ENCODE measurements at regions not wholly inside any gene's neighbourhood (a gene's known extent, or its start where the extent isn't known, plus 50 kb on each side); places are given as distances from the start of the nearest gene placed in this dataset.

GRCh38 chr3:23664459-23664858 is 141.3 kb upstream of the UBE2E1 start:
- DNase-seq (ENCODE audit: low read depth): no peak

GRCh38 chr3:23665741-23666140 is 140.0 kb upstream of the UBE2E1 start:
- no peak for DNase-seq (ENCODE audit: low read depth)

DNA sequence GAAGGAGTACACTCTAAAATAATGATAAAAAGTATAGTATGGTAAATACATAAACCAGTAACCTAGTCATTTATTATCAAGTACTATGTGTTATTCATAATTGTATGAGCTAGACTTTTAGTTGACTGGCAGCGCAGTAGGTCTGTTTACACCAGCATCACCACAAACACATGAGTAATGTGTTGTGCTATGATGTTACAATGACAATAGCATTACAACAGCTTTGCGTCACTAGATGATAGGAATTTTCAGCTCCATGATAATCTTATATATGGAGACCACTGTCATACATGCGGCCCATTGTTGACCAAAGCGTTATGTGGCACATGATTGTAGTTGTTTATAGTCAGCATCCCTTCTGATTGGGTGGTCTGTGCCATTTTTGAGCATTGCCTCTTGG is 138.9 kb upstream of the UBE2E1 start:
- no peak for DNase-seq (ENCODE audit: low read depth)

- no peak for DNase-seq (ENCODE audit: low read depth)
Observed at GRCh38 chr3:23667536-23668429, 138.0 kb upstream of the UBE2E1 start.

GRCh38 chr3:23668430-23668904 is 137.3 kb upstream of the UBE2E1 start:
- DNase-seq (ENCODE audit: low read depth): peak; percentile 65

GRCh38 chr3:23669541-23670255 is 136.1 kb upstream of the UBE2E1 start:
- DNase-seq (ENCODE audit: low read depth): no peak

DNA sequence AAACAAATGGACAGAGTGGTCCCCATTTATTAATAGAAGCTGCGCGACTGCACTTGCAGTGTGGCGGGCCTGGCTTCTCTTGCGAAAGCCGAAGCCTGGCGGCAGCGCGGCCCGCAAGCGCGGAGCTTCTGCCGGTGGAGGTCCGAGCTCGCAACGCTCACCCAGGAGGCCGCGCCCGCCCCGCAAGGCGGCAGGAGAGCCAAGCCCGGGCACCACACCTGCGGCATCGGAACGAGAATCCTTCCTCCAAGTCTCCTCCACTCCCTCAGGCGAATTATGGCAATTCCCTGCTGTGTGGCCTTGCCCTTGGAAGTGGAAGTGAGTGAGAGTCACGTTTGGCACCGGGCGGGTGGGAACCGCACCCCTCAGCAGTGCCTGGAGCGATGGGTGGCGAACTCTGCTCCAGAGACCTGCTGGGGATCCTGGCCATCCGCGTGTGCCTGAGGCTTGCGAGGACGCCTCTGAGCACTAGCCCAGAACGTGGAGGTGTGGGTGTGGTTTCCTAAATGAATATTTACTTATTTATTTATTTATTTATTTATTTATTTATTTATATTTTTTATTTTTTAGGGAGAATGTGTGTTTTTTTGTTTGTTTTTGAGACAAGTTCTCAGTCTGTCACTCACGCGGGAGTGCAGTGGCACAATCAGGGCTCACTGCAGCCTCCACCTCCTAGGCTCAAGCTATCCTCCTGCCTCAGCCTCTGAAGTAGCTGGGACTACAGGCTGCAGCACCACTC is 133.7 kb upstream of the UBE2E1 start:
- DNase-seq (ENCODE audit: low read depth): no peak

GRCh38 chr3:23672628-23673027 is 133.1 kb upstream of the UBE2E1 start:
- DNase-seq (ENCODE audit: low read depth): no peak

DNA sequence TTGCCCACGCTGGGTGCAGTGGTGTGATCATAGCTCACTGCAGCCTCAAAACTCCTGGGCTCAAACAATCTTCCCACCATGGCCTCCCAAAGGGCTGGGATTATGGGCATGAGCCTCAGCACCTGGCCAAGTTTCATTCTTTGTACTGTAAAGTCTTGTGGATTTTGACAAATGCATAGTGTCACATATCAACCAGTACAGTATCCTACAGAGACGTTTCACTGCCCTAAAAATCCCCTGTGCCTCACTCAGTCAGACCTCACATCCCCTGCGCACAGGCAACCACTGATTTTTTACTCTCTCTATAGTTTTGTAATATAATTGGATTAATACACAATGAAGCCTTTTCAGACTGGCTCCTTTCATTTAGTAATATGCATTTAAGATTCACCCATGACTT is 130.7 kb upstream of the UBE2E1 start:
- no peak for DNase-seq (ENCODE audit: low read depth)

GRCh38 chr3:23676093-23676492 is 129.7 kb upstream of the UBE2E1 start:
- no peak for DNase-seq (ENCODE audit: low read depth)

DNA sequence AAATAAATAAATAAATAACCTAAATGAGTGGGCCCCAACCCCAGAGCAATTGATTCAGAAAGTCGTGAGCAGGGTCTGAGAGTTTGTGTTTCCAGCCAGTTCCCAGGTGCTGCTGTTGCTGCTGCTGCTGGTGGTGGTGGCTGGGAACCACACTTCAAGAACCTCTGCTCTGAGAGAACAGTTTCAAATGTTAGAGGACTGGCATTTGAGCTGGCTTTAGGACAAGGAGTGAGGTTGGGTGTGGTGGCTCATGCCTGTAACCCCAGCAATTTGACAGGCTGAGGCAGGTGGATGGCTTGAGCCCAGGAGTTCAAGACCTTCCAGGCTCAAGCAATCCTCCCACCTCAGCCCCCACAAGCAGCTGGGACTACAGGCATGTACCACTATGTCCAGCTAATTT is 123.1 kb upstream of the UBE2E1 start:
- no peak for DNase-seq (ENCODE audit: low read depth)

- peak; percentile 96 for DNase-seq (ENCODE audit: low read depth)
Observed at GRCh38 chr3:23685541-23686258, 120.1 kb upstream of the UBE2E1 start.

- DNase-seq (ENCODE audit: low read depth): no peak
Observed at GRCh38 chr3:23686519-23686918, 119.2 kb upstream of the UBE2E1 start.

- DNase-seq (ENCODE audit: low read depth): no peak
Observed at GRCh38 chr3:23691357-23691895, 114.3 kb upstream of the UBE2E1 start.

DNA sequence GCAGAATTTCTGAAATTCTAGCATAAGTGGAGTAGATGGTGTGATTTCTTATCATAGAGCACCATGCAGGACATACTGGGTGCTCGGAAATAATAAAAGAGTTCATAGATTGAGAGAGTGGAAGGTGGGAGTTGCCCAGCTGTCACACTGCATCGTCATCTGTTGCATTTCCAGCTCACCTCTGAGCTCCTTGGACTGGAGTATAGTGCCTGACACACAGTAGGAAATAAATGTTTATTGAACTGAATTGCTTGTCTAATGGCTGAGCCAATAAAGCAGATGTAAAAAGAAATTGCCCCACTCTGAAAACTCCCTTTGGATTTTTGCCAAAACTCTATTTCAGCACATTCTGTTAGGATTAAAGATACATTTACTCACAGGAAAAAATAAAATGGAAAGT is 108.9 kb upstream of the UBE2E1 start:
- no peak for DNase-seq (ENCODE audit: low read depth)

GRCh38 chr3:23697416-23697815 is 108.3 kb upstream of the UBE2E1 start:
- DNase-seq (ENCODE audit: low read depth): no peak

- DNase-seq (ENCODE audit: low read depth): no peak
Observed at GRCh38 chr3:23698652-23699313, 107.0 kb upstream of the UBE2E1 start.

DNA sequence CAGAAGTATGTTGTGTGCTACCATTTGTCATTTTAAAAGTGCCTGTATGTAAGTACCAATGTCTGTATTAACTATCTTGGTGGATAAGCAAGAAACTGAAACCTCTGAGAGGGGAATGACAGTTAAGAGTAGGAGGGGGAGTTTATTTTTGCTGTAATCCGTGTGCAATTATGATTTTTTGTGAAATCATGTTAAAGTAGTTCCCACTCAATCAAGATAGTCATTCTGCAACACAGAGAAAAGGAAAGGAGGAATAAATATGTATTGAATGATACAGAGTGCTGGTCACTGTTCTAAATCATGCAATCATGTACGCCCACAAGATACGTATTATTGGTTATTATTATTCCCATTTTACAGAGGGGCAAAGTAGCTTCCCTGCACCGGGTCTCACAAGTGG is 105.1 kb upstream of the UBE2E1 start:
- DNase-seq (ENCODE audit: low read depth): no peak

GRCh38 chr3:23701716-23702597 is 103.8 kb upstream of the UBE2E1 start:
- DNase-seq (ENCODE audit: low read depth): no peak

GRCh38 chr3:23704298-23704697 is 101.5 kb upstream of the UBE2E1 start:
- DNase-seq (ENCODE audit: low read depth): no peak

Measured in non-pigmented ciliary epithelial cell (primary cell).